Left cardiac atrium (tissue), 4 donors: ENCODE measurements at regions not wholly inside any gene's neighbourhood (a gene's known extent, or its start where the extent isn't known, plus 50 kb on each side); places are given as distances from the start of the nearest gene placed in this dataset.
"Not testable (repeated sequence)": the region's sequence is repeated elsewhere in the genome, so short reads cannot be mapped to it uniquely, and the experiment has no call there.

ENCODE experiments used
- ATAC-seq, 2 donors: fragments of 200-7000 bp; cut with Tn5 transposase; one replicate each; pipeline ENCODE4 v1.9.1; 2020; ENCODE audit warnings: mild to moderate bottlenecking in 2 of 2, moderate library complexity in 2 of 2
- DNase-seq: peaks from one replicate; pipeline ENCODE4 v3.0.0-alpha.2; 2020
- intact Hi-C, 2 donors: fragments of 100-400 bp; cut with DNase I; formaldehyde crosslinking; loops; one replicate each; pipeline versions ENCODE4 v1.14.1 to v1.15.1; 2022 to 2023
- donor health status: DM: no; HTN: yes; CAD: no.
- donor health status: DM: no; HTN: yes; CAD: no; lungs with severe emphysema.
- donor health status: DM: yes; HTN: yes; CAD: no.
- donor health status: Dilated cardiomyopathy.

- no peak for ATAC-seq
- intact Hi-C loops: no loop called here
- DNase-seq: no peak
Observed at GRCh38 chrX:85561231-85561630, 181.8 kb upstream of the POF1B start.

GRCh38 chrX:85544609-85545008, 165.1 kb upstream of the POF1B start:
- intact Hi-C loops: loop anchor here (2.0 to 10.0 kb wide), 2 partner anchors 434 to 440 kb away; no protein-coding TSS in a partner anchor
- ATAC-seq (no peak), DNase-seq (no peak)

GRCh38 chrX:85543866-85544265, 164.4 kb upstream of the POF1B start:
- DNase-seq (no peak), ATAC-seq (no peak)
- intact Hi-C loops: loop anchor here (2.0 to 10.0 kb wide), 2 partner anchors 433 to 439 kb away; no protein-coding TSS in a partner anchor

GRCh38 chrX:85529141-85529540, 149.7 kb upstream of the POF1B start:
- intact Hi-C loops, ATAC-seq, DNase-seq: not testable (repeated sequence)

- DNase-seq: no peak
- intact Hi-C loops: no loop called here
- no peak for ATAC-seq
Observed at GRCh38 chrX:85517994-85518718, 138.7 kb upstream of the POF1B start.

- intact Hi-C loops: no loop called here
- peak in 1 of 2 donors; percentile 36 for ATAC-seq
Observed at GRCh38 chrX:85516131-85516530, 136.7 kb upstream of the POF1B start.

GRCh38 chrX:85506871-85507270, 127.4 kb upstream of the POF1B start:
- no peak for ATAC-seq
- no peak for DNase-seq
- intact Hi-C loops: no loop called here

More at GRCh38 chrX:85516131-85516530, 136.7 kb upstream of the POF1B start:
- DNase-seq: no peak

GRCh38 chrX:85505801-85506200, 126.3 kb upstream of the POF1B start:
- DNase-seq (no peak), ATAC-seq (no peak)
- intact Hi-C loops: no loop called here

GRCh38 chrX:85504381-85504780, 124.9 kb upstream of the POF1B start:
- no peak for ATAC-seq
- intact Hi-C loops: no loop called here
- no peak for DNase-seq

- intact Hi-C loops: no loop called here
- DNase-seq (no peak), ATAC-seq (no peak)
Observed at GRCh38 chrX:85503258-85504158, 124.0 kb upstream of the POF1B start.

- intact Hi-C loops: no loop called here
- no peak for DNase-seq
- no peak for ATAC-seq
Observed at GRCh38 chrX:85501349-85501748, 121.9 kb upstream of the POF1B start.

GRCh38 chrX:85499400-85499799, 119.9 kb upstream of the POF1B start:
- ATAC-seq (no peak), DNase-seq (no peak)
- intact Hi-C loops: no loop called here

GRCh38 chrX:85493821-85494220, 114.4 kb upstream of the POF1B start:
- no peak for DNase-seq
- ATAC-seq: no peak
- intact Hi-C loops: no loop called here

- ATAC-seq (no peak), DNase-seq (no peak)
- intact Hi-C loops: no loop called here
Observed at GRCh38 chrX:85454295-85454694, 74.8 kb upstream of the POF1B start.

GRCh38 chrX:85444613-85445012, 65.1 kb upstream of the POF1B start:
- intact Hi-C loops: no loop called here
- ATAC-seq: no peak

More at GRCh38 chrX:85444613-85445012, 65.1 kb upstream of the POF1B start:
- DNase-seq: no peak
